ENCODE measurements at regions not wholly inside any gene's neighbourhood (a gene's known extent, or its start where the extent isn't known, plus 50 kb on each side); places are given as distances from the start of the nearest gene placed in this dataset.

DNA sequence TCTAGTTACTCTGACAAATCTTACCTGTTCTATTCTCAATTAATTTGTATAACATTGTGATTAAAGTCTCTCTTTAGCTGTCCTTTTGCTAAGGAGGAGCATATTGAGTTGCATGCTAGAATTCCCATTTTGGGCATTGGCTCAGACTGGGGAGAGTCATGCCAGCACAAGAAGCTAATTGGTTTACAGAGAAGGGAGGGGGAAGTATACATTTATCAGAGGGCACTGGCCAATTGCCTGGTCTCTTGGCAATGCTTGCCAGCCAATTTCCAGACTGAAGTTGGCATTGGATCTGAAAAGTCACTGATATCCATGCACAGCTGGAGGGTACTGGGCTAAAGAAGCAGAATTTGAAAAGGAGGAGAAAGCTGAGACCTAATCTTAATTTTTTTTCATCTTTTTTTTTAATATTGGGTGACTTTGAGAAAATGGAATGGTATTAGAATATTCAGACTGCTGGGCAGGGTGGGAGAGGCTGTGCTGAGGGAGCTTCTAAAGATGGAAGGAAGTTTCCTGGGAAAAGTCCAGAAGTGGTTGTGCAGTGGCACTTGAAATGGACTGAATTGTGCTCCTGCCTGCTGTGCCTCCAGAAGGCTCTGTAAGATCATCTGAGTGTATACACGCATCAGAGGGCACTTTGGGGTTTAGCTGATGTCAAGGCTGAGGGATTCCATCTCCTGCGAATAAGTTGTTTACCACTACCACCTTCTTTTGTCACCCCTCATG lies 365.2 kb upstream of the DPH6 start:
- Histone ChIP-seq H2BK5ac (ENCODE audit: low read depth, low read length, poor library complexity, severe bottlenecking) (no peak overlapping the region), H4K8ac (ENCODE audit: low read length) (no peak overlapping the region), H3K9me3 (ENCODE audit: control insufficient read depth, low read length) (peaks cover 5% of the 10 kb centered on the region), H2BK12ac (ENCODE audit: low read length in 2 of 2) (peak overlapping the region in 1 of 2 experiments; percentile 33), H3K36me3 (ENCODE audit: control insufficient read depth in 1 of 2, insufficient read depth in 2 of 2, low read depth in 1 of 2, low read length in 2 of 2) (no peaks in the 10 kb centered on the region), H3K4me1 (ENCODE audit: control insufficient read depth, insufficient read depth, low read depth, low read length) (no peaks in the 10 kb centered on the region), H3K4me3 (ENCODE audit: insufficient read depth in 1 of 2, low read depth in 1 of 2, low read length in 2 of 2) (no peak overlapping the region), H3K27me3 (ENCODE audit: control insufficient read depth in 1 of 2, insufficient read depth in 1 of 2, low read length in 2 of 2) (no peaks in the 10 kb centered on the region), H2AFZ (ENCODE audit: low read depth, low read length) (no peak overlapping the region), H3K4ac (ENCODE audit: low read depth in 1 of 2, low read length in 2 of 2) (no peak overlapping the region), H3K9ac (ENCODE audit: low read length) (no peak overlapping the region), H3K27ac (ENCODE audit: low read length, poor library complexity, severe bottlenecking) (no peak overlapping the region), H2BK15ac (ENCODE audit: low read depth, poor library complexity, severe bottlenecking) (no peak overlapping the region), H3K18ac (ENCODE audit: low read depth in 1 of 2, low read length in 2 of 2) (no peak overlapping the region), H4K91ac (ENCODE audit: low read length) (no peak overlapping the region), H3K14ac (ENCODE audit: low read length in 2 of 2) (no peak overlapping the region), H2BK120ac (ENCODE audit: low read depth, low read length) (no peak overlapping the region), H3K4me2 (ENCODE audit: low read length, poor library complexity, severe bottlenecking) (no peak overlapping the region), H2AK5ac (ENCODE audit: low read length, severe bottlenecking) (no peak overlapping the region), H3K79me1 (replicated peaks; ENCODE audit: low read length, poor library complexity, severe bottlenecking) (no peaks in the 10 kb centered on the region), H3K23ac (ENCODE audit: low read length in 2 of 2) (no peak overlapping the region)
- 100% methylated on average over 1 of the region's 2 CpGs for WGBS
- no peak for DNase-seq

GRCh38 chr15:35912196-35912595 lies 366.2 kb upstream of the DPH6 start:
- Histone ChIP-seq H2BK5ac (ENCODE audit: low read depth, low read length, poor library complexity, severe bottlenecking) (no peak overlapping the region), H3K18ac (ENCODE audit: low read depth in 1 of 2, low read length in 2 of 2) (no peak overlapping the region), H3K4me2 (ENCODE audit: low read length, poor library complexity, severe bottlenecking) (no peak overlapping the region), H3K9ac (ENCODE audit: low read length) (no peak overlapping the region), H4K91ac (ENCODE audit: low read length) (no peak overlapping the region), H2AFZ (ENCODE audit: low read depth, low read length) (no peak overlapping the region), H3K4ac (ENCODE audit: low read depth in 1 of 2, low read length in 2 of 2) (no peak overlapping the region), H3K14ac (ENCODE audit: low read length in 2 of 2) (no peak overlapping the region), H2BK15ac (ENCODE audit: low read depth, poor library complexity, severe bottlenecking) (no peak overlapping the region), H3K79me1 (replicated peaks; ENCODE audit: low read length, poor library complexity, severe bottlenecking) (no peaks in the 10 kb centered on the region), H2BK120ac (ENCODE audit: low read depth, low read length) (no peak overlapping the region), H3K36me3 (ENCODE audit: control insufficient read depth in 1 of 2, insufficient read depth in 2 of 2, low read depth in 1 of 2, low read length in 2 of 2) (no peaks in the 10 kb centered on the region), H4K8ac (ENCODE audit: low read length) (no peak overlapping the region), H3K4me1 (ENCODE audit: control insufficient read depth, insufficient read depth, low read depth, low read length) (no peaks in the 10 kb centered on the region), H3K4me3 (ENCODE audit: insufficient read depth in 1 of 2, low read depth in 1 of 2, low read length in 2 of 2) (no peak overlapping the region), H2BK12ac (ENCODE audit: low read length in 2 of 2) (no peak overlapping the region), H2AK5ac (ENCODE audit: low read length, severe bottlenecking) (no peak overlapping the region), H3K27ac (ENCODE audit: low read length, poor library complexity, severe bottlenecking) (no peak overlapping the region), H3K23ac (ENCODE audit: low read length in 2 of 2) (no peak overlapping the region), H3K9me3 (ENCODE audit: control insufficient read depth, low read length) (peaks cover 5% of the 10 kb centered on the region), H3K27me3 (ENCODE audit: control insufficient read depth in 1 of 2, insufficient read depth in 1 of 2, low read length in 2 of 2) (no peaks in the 10 kb centered on the region)
- WGBS = 90% methylated on average over 2 of the region's 2 CpGs
- DNase-seq = no peak

GRCh38 chr15:35914573-35914972 lies 368.6 kb upstream of the DPH6 start:
- Histone ChIP-seq H3K9me3 (ENCODE audit: control insufficient read depth, low read length) (peaks cover 5% of the 10 kb centered on the region), H3K36me3 (ENCODE audit: control insufficient read depth in 1 of 2, insufficient read depth in 2 of 2, low read depth in 1 of 2, low read length in 2 of 2) (no peaks in the 10 kb centered on the region), H2AK5ac (ENCODE audit: low read length, severe bottlenecking) (no peak overlapping the region), H3K27me3 (ENCODE audit: control insufficient read depth in 1 of 2, insufficient read depth in 1 of 2, low read length in 2 of 2) (no peaks in the 10 kb centered on the region), H3K4me2 (ENCODE audit: low read length, poor library complexity, severe bottlenecking) (no peak overlapping the region), H3K18ac (ENCODE audit: low read depth in 1 of 2, low read length in 2 of 2) (no peak overlapping the region), H3K4ac (ENCODE audit: low read depth in 1 of 2, low read length in 2 of 2) (no peak overlapping the region), H4K91ac (ENCODE audit: low read length) (no peak overlapping the region), H2BK12ac (ENCODE audit: low read length in 2 of 2) (no peak overlapping the region), H3K9ac (ENCODE audit: low read length) (no peak overlapping the region), H3K79me1 (replicated peaks; ENCODE audit: low read length, poor library complexity, severe bottlenecking) (no peaks in the 10 kb centered on the region), H2BK15ac (ENCODE audit: low read depth, poor library complexity, severe bottlenecking) (no peak overlapping the region), H4K8ac (ENCODE audit: low read length) (no peak overlapping the region), H3K4me3 (ENCODE audit: insufficient read depth in 1 of 2, low read depth in 1 of 2, low read length in 2 of 2) (no peak overlapping the region), H3K14ac (ENCODE audit: low read length in 2 of 2) (no peak overlapping the region), H2BK120ac (ENCODE audit: low read depth, low read length) (no peak overlapping the region), H3K27ac (ENCODE audit: low read length, poor library complexity, severe bottlenecking) (no peak overlapping the region), H3K4me1 (ENCODE audit: control insufficient read depth, insufficient read depth, low read depth, low read length) (no peaks in the 10 kb centered on the region), H2AFZ (ENCODE audit: low read depth, low read length) (no peak overlapping the region), H2BK5ac (ENCODE audit: low read depth, low read length, poor library complexity, severe bottlenecking) (no peak overlapping the region), H3K23ac (ENCODE audit: low read length in 2 of 2) (no peak overlapping the region)
- DNase-seq = no peak
- WGBS = 100% methylated on average over 2 of the region's 2 CpGs

- Histone ChIP-seq H3K36me3 (ENCODE audit: control insufficient read depth in 1 of 2, insufficient read depth in 2 of 2, low read depth in 1 of 2, low read length in 2 of 2) (no peaks in the 10 kb centered on the region), H3K9me3 (ENCODE audit: control insufficient read depth, low read length) (no peaks in the 10 kb centered on the region), H2BK5ac (ENCODE audit: low read depth, low read length, poor library complexity, severe bottlenecking) (no peak overlapping the region), H3K23ac (ENCODE audit: low read length in 2 of 2) (no peak overlapping the region), H3K27ac (ENCODE audit: low read length, poor library complexity, severe bottlenecking) (no peak overlapping the region), H2BK15ac (ENCODE audit: low read depth, poor library complexity, severe bottlenecking) (no peak overlapping the region), H3K14ac (ENCODE audit: low read length in 2 of 2) (no peak overlapping the region), H4K91ac (ENCODE audit: low read length) (no peak overlapping the region), H3K4me2 (ENCODE audit: low read length, poor library complexity, severe bottlenecking) (no peak overlapping the region), H3K27me3 (ENCODE audit: control insufficient read depth in 1 of 2, insufficient read depth in 1 of 2, low read length in 2 of 2) (no peaks in the 10 kb centered on the region), H2AFZ (ENCODE audit: low read depth, low read length) (no peak overlapping the region), H2BK120ac (ENCODE audit: low read depth, low read length) (no peak overlapping the region), H3K79me1 (replicated peaks; ENCODE audit: low read length, poor library complexity, severe bottlenecking) (no peaks in the 10 kb centered on the region), H3K4ac (ENCODE audit: low read depth in 1 of 2, low read length in 2 of 2) (no peak overlapping the region), H3K4me3 (ENCODE audit: insufficient read depth in 1 of 2, low read depth in 1 of 2, low read length in 2 of 2) (no peak overlapping the region), H4K8ac (ENCODE audit: low read length) (no peak overlapping the region), H2AK5ac (ENCODE audit: low read length, severe bottlenecking) (no peak overlapping the region), H3K18ac (ENCODE audit: low read depth in 1 of 2, low read length in 2 of 2) (no peak overlapping the region), H3K4me1 (ENCODE audit: control insufficient read depth, insufficient read depth, low read depth, low read length) (no peaks in the 10 kb centered on the region), H2BK12ac (ENCODE audit: low read length in 2 of 2) (no peak overlapping the region), H3K9ac (ENCODE audit: low read length) (no peak overlapping the region)
- DNase-seq = no peak
Measured at GRCh38 chr15:35921046-35921445, 375.1 kb upstream of the DPH6 start.
